ENCODE measurements at regions not wholly inside any gene's neighbourhood (a gene's known extent, or its start where the extent isn't known, plus 50 kb on each side); places are given as distances from the start of the nearest gene placed in this dataset.

DNA sequence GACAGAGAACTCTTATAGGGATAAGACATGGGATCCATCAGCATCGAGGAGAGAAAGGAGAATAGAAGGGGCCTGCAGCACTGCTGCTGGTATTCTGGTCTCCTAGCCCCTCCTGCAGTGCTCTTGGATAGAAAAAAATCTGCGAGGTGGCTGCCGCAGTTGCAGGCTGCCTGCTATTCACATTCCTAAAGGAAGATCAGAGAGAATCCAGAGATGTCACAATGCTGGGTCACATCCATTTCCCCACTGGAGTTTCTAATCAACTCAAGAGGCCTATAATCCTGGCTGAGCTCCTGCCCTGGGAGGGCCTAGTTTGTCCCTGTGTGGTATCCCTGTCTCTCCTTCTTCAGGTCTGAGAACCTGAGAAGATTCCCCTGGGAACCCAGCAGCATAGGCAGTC lies 357.8 kb downstream of the MAFB start:
- no peak for TF ChIP-seq EP300 (IDR thresholded peaks at IDR 0.05)
- TF ChIP-seq POLR2AphosphoS5 (IDR thresholded peaks at IDR 0.05), result no peak
- TF ChIP-seq POLR2A (IDR thresholded peaks at IDR 0.05), result no peak
- H3K4me3 ChIP-seq, result no peak overlapping the region
- DNase-seq (ENCODE audit: low spot score in 2 of 2), result no peak
- peaks cover 4% of the 10 kb centered on the region for H3K4me1 ChIP-seq
- no peaks in the 10 kb centered on the region for H3K27me3 ChIP-seq
- WGBS, result 87% methylated on average over 3 of the region's 3 CpGs
- no peaks in the 10 kb centered on the region for H3K9me3 ChIP-seq
- H3K36me3 ChIP-seq, result no peaks in the 10 kb centered on the region
- H3K27ac ChIP-seq, result no peak overlapping the region

DNA sequence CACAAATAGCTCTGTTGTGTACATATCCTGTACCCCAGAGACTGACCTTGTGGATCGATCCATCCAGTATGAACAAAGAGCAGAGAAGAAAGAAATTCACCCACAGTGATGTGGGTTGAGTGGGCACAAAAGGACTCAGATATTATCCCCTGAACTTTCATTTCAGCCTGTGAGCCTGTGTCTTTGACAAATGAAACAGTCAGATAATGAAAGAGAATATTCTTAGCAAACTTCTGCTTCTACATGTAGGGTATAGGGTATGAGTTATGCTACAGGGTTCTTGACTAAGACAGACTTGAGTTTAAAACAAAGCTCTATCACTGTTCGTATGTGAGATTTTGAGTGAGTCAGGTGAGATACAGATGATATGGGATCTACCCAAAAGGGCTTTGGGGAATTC lies 359.7 kb downstream of the MAFB start:
- Histone ChIP-seq H3K4me1 (peaks cover 4% of the 10 kb centered on the region), H3K9me3 (no peaks in the 10 kb centered on the region), H3K27ac (no peak overlapping the region), H3K4me3 (no peak overlapping the region), H3K36me3 (no peaks in the 10 kb centered on the region), H3K27me3 (no peaks in the 10 kb centered on the region)
- WGBS, result 81% methylated on average over 2 of the region's 2 CpGs
- DNase-seq (ENCODE audit: low spot score in 2 of 2), result no peak
- TF ChIP-seq, protein P1, sequence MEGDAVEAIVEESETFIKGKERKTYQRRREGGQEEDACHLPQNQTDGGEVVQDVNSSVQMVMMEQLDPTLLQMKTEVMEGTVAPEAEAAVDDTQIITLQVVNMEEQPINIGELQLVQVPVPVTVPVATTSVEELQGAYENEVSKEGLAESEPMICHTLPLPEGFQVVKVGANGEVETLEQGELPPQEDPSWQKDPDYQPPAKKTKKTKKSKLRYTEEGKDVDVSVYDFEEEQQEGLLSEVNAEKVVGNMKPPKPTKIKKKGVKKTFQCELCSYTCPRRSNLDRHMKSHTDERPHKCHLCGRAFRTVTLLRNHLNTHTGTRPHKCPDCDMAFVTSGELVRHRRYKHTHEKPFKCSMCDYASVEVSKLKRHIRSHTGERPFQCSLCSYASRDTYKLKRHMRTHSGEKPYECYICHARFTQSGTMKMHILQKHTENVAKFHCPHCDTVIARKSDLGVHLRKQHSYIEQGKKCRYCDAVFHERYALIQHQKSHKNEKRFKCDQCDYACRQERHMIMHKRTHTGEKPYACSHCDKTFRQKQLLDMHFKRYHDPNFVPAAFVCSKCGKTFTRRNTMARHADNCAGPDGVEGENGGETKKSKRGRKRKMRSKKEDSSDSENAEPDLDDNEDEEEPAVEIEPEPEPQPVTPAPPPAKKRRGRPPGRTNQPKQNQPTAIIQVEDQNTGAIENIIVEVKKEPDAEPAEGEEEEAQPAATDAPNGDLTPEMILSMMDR (IDR thresholded peaks at IDR 0.05), result no peak
- TF ChIP-seq EP300 (IDR thresholded peaks at IDR 0.05) (no peak), POLR2A (IDR thresholded peaks at IDR 0.05) (no peak), POLR2AphosphoS5 (IDR thresholded peaks at IDR 0.05) (no peak)

DNA sequence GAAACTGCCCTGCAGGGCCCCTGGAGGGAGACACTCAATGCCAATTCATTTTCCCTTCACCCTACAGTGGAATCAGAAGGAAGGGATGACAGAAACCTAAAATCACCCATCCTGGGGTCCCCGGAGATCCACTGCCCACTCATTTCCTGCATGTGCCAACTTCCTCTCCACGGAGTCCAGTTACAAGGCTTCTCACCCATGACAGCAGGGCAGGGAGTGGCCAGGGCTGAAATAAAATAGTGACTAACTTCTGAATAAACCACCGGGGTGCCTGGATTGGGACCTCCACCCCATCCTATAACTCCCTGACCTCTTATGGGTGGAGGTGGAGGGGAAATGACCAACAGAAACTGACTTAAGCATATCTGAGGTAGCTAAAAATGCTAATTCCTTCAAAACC lies 362.3 kb downstream of the MAFB start:
- 56% methylated on average over 3 of the region's 3 CpGs for WGBS
- Histone ChIP-seq H3K4me1 (peaks cover 4% of the 10 kb centered on the region), H3K4me3 (no peak overlapping the region), H3K27ac (no peak overlapping the region), H3K27me3 (no peaks in the 10 kb centered on the region), H3K36me3 (no peaks in the 10 kb centered on the region), H3K9me3 (no peaks in the 10 kb centered on the region)
- TF ChIP-seq, protein P1 (IDR thresholded peaks at IDR 0.05), result no peak
- TF ChIP-seq POLR2A (IDR thresholded peaks at IDR 0.05) (no peak), EP300 (IDR thresholded peaks at IDR 0.05) (no peak), POLR2AphosphoS5 (IDR thresholded peaks at IDR 0.05) (no peak)
- DNase-seq (ENCODE audit: low spot score in 2 of 2), result no peak

DNA sequence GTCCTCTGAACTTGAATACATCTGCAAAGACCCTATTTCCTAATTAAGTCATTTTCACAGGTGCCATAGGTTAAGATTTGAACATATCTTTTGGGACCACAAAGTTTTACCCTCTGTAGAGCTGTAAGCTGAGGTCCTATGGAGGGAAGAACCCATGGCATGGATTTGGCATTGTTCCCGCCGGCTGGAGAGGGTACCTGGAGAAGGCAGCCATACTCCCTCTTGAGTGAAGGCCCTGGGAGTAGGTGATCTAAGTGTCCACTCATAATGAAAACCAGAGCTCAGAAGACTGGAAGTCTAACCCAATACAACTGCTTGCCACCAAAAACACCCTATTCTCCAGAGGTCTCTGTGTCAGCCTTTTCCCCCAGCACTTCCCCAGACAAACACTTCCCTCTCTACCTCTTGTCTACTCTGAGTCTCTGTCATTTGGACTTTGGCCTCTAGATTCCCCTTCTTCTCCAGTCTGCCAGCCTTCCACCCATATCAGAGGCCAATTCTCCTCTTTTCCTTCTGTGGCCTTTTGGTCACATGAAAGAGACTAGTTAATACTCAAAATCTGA lies 363.9 kb downstream of the MAFB start:
- Histone ChIP-seq H3K9me3 (no peaks in the 10 kb centered on the region), H3K4me3 (no peak overlapping the region), H3K27ac (no peak overlapping the region), H3K4me1 (no peaks in the 10 kb centered on the region), H3K36me3 (no peaks in the 10 kb centered on the region), H3K27me3 (no peaks in the 10 kb centered on the region)
- DNase-seq (ENCODE audit: low spot score in 2 of 2), result no peak
- 100% methylated on average over 2 of the region's 2 CpGs for WGBS
- TF ChIP-seq, protein P1 (IDR thresholded peaks at IDR 0.05), result no peak
- TF ChIP-seq POLR2A (IDR thresholded peaks at IDR 0.05) (no peak), EP300 (IDR thresholded peaks at IDR 0.05) (no peak), POLR2AphosphoS5 (IDR thresholded peaks at IDR 0.05) (no peak)

DNA sequence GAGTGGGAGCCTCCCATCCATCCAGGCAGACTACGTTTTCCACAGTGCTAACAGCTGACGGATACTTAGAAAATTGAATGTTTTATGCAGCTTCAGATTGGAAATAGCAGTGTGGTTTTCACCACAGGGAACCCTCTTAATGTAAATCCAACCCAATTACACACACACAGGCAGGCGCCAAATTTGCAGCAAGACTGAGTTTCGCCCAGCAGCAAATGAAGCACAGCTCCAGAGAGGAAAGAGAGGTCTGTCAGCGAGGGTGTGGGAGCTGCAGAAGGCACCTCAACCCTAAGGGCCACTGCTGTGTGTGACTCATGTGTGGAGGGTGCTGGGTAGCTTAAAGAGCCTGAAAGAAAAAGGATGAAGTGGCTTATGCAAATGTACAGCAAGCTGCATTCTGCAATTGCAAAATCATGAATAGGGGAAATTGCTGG lies 365.7 kb downstream of the MAFB start:
- Histone ChIP-seq H3K9me3 (no peaks in the 10 kb centered on the region), H3K4me3 (no peak overlapping the region), H3K4me1 (no peaks in the 10 kb centered on the region), H3K36me3 (no peaks in the 10 kb centered on the region), H3K27me3 (no peaks in the 10 kb centered on the region), H3K27ac (no peak overlapping the region)
- WGBS, result 66% methylated on average over 5 of the region's 5 CpGs
- TF ChIP-seq, protein P1 (IDR thresholded peaks at IDR 0.05), result no peak
- no peak for TF ChIP-seq POLR2AphosphoS5 (IDR thresholded peaks at IDR 0.05)
- no peak for TF ChIP-seq EP300 (IDR thresholded peaks at IDR 0.05)
- DNase-seq (ENCODE audit: low spot score in 2 of 2), result no peak

DNA sequence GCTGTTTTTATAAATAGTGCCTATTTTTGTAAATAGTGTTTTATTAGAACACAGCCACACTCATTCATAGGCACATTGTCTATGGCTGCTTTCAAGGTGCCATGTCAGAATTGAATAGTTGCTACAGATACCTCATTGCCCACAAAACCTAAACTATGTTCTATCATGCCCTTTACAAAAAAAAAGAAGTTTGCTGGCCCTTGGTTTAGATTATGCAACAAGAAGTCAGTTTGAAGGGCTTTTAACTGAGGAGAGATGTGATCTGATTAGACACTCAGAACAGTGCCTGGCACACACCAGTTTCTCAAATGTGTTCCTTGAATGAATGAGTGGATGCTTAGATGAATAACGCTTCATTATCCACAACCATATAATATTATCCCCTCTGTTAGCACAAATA lies 366.1 kb downstream of the MAFB start:
- H3K4me3 ChIP-seq, result no peak overlapping the region
- DNase-seq (ENCODE audit: low spot score in 2 of 2), result no peak
- H3K9me3 ChIP-seq, result no peaks in the 10 kb centered on the region
- TF ChIP-seq EP300 (IDR thresholded peaks at IDR 0.05), result no peak
- no peak for TF ChIP-seq POLR2A (IDR thresholded peaks at IDR 0.05)
- H3K4me1 ChIP-seq, result peaks cover 3% of the 10 kb centered on the region
- no peak overlapping the region for H3K27ac ChIP-seq
- WGBS, result 83% methylated on average over 1 of the region's 1 CpG
- H3K36me3 ChIP-seq, result no peaks in the 10 kb centered on the region
- no peaks in the 10 kb centered on the region for H3K27me3 ChIP-seq
